GM12874 (cell line): ENCODE measurements at regions not wholly inside any gene's neighbourhood (a gene's known extent, or its start where the extent isn't known, plus 50 kb on each side); places are given as distances from the start of the nearest gene placed in this dataset.

Source experiments
- TF ChIP-seq, protein P1 (sequence below): IDR thresholded peaks from 2 replicates; pipeline ENCODE4 v1.5.1; 2011; ENCODE audit warnings: low read depth, mild to moderate bottlenecking, control low read depth, low read length, moderate library complexity; ENCODE audit not compliant: insufficient read depth

GRCh38 chr1:238475712-238476111 is 585.0 kb upstream of the ZP4 start:
- TF ChIP-seq, protein P1, sequence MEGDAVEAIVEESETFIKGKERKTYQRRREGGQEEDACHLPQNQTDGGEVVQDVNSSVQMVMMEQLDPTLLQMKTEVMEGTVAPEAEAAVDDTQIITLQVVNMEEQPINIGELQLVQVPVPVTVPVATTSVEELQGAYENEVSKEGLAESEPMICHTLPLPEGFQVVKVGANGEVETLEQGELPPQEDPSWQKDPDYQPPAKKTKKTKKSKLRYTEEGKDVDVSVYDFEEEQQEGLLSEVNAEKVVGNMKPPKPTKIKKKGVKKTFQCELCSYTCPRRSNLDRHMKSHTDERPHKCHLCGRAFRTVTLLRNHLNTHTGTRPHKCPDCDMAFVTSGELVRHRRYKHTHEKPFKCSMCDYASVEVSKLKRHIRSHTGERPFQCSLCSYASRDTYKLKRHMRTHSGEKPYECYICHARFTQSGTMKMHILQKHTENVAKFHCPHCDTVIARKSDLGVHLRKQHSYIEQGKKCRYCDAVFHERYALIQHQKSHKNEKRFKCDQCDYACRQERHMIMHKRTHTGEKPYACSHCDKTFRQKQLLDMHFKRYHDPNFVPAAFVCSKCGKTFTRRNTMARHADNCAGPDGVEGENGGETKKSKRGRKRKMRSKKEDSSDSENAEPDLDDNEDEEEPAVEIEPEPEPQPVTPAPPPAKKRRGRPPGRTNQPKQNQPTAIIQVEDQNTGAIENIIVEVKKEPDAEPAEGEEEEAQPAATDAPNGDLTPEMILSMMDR, result no peak

GRCh38 chr1:238474263-238474662 is 583.5 kb upstream of the ZP4 start:
- TF ChIP-seq, protein P1, result no peak

GRCh38 chr1:238469146-238469631 is 578.5 kb upstream of the ZP4 start:
- TF ChIP-seq, protein P1, result no peak

DNA sequence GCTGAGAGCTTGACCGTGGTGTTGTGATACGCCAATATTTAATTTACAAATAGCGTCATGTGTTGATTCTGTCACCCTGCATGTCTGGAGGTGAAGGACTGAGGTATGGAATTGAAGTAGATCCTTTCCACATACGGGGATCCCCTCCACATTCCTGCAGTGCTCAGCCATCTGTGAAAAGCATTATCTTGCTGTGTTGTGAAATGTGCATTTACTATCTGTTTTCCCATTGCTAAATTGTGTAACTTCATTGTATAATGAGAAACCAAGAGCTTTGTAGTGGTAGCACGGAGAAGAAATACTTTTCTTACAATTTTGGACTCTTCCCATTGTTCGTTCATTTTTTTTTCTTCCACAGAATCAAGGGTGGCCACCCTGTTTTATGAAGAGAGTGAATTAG is 577.3 kb upstream of the ZP4 start:
- TF ChIP-seq, protein P1, result no peak

DNA sequence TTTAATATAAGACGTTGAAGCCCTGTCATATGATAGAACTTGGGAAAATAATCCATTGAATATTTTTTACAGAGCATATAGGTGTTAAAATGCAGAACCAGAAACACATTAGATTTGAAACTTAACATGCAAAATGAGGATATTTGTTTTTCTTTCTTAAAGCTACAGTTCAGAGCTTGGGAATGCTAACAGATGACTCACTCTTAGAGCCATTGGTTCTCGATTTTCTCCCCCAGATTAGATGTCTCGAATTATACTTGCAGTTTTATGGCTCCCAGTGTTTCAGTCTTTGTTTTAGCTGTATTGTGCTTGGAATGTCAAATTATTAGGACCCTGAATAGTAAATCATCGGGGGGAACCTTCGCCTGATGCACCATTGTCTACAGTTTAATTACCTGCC is 575.7 kb upstream of the ZP4 start:
- TF ChIP-seq, protein P1, result no peak

DNA sequence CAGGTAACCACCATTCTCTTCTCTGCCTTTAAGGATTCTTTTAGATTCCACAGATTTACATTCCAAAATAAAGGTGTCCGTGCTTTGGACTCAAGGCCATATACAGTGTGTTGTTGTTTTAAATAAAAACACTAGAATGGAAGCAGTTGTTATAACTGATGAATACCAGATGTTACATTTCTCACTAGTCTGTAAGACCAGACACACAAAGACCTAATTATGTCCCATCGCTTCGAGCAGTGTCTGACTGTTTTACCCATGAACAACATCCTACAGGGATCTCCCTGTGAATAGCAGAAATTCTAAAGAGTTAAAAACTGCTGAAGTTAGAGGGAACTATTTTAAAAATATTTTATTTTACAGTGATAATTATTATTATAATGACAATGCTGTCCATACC is 574.7 kb upstream of the ZP4 start:
- TF ChIP-seq, protein P1, result no peak

- TF ChIP-seq, protein P1, result no peak
These were observed 568.2 kb upstream of the ZP4 start for GRCh38 chr1:238458899-238459298.

- TF ChIP-seq, protein P1, result no peak
These were observed 566.9 kb upstream of the ZP4 start for GRCh38 chr1:238457610-238458009.
